Retina (tissue), 1 donor: ENCODE measurements at regions not wholly inside any gene's neighbourhood (a gene's known extent, or its start where the extent isn't known, plus 50 kb on each side); places are given as distances from the start of the nearest gene placed in this dataset.
"Not testable (repeated sequence)": the region's sequence is repeated elsewhere in the genome, so short reads cannot be mapped to it uniquely, and the experiment has no call there.

Experiments used
- DNase-seq: peaks from one replicate; pipeline ENCODE4 v3.0.0-alpha.2; 2016

DNA sequence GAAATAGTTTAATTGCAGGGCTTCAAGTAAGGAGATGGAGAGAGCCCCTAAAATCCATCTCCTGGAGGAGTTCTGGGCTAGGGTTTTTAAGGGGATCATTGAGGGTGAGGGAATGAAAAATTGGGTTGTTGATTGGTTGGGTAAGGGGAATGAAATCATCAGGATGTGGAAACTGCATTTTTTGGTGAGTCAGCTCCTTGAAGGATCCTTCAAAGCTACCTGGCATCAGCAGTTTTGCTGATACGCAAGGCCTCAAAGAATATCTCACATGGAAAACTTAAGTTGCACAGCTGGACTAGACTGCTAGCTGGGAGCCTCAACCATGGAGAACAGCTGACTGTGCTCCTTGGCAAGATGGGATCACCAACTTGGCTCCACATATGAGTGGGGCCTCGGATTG lies 136.7 kb downstream of the FGF10 start:
- DNase-seq = no peak

DNA sequence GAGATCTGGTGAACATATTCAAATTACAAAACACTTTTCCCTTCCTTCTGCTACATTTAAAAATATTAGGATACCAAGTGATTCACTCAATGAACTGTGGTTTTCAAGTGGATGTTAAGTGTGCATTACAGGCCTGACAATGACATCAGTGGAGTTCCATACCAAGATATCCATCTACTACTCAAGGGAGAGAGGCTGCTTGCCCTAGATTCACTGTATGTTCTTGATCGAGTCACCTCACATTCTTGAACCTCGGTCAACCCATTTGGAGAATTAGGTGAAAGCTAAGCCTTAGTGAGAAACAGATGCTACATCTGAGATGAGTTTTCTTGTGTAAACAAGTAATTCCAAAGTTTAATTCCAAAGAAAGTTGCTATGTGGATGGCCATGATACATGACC lies 142.2 kb downstream of the FGF10 start:
- DNase-seq = no peak

DNA sequence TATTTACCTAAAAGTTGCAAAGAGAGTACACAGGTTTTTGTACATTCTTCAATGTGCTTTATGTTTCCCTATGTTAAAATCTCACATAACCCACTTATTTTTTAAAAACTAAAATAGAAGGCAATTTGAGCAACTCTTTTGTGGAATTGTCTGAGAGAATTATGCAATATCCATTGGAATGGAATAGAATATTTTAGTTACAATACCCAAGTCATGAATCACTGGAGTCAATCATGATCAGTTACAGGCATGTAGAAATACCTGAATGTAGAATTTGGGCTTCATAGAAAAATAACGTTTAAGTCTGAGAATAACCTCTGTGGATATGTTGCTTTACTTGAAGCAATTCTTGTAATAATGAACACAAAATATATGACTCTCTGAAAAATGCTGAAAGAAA lies 143.3 kb downstream of the FGF10 start:
- no peak for DNase-seq

DNA sequence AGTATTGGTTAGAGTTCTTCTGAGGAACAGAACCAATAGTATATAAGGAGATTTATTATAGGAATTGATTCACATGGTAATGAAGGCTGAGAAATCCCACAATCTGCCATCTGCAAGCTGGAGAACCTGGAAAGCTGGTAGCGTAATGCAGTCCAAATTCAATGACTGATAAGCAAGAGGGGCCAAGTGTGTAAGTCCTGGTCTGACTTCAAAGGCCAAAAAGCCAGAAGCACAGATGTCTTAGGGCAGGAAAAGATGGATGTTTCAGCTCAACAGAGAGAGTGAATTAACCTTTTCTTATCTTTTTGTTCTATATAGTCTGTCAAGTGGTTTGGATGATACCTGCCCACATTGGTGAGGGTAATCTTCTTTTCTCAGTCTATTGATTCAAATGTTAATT lies 146.4 kb downstream of the FGF10 start:
- DNase-seq = no peak

DNA sequence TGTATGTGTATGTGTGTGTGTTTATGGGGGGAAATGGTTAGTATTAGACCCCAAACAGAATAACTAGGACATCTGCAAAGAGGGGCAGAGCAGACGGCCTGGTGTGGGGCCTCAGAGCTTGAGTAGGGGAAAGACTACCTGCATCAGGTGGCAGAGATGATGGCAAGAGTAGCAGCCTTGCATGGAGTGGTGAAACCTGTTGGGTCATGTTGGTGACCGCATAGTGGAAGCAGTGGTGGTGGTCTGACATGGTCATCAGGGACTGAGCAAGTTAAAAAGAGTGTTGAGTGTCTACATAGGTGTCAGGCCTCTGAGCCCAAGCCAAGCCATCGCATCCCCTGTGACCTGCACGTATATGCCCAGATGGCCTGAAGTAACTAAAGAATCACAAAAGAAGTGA lies 153.2 kb downstream of the FGF10 start:
- DNase-seq = no peak

DNA sequence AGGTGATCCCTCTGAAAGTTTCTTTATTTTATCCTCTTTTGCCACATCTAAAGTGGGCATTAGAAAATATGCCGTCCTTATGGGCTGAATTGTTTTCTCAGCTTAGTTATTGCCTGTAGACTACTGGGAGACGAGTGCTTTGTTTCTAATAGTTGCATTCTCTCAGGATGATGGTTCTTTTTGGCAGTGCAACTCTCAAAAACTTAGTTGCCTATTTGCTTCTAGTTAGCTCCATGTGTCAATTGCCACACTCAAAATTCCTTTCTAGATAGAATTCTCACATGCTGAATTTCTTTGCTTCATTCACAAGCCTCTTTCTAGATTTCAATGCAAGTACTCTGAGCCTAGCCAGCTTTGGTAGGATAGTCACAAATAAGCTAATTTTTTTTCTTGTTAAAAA lies 155.5 kb downstream of the FGF10 start:
- no peak for DNase-seq

DNA sequence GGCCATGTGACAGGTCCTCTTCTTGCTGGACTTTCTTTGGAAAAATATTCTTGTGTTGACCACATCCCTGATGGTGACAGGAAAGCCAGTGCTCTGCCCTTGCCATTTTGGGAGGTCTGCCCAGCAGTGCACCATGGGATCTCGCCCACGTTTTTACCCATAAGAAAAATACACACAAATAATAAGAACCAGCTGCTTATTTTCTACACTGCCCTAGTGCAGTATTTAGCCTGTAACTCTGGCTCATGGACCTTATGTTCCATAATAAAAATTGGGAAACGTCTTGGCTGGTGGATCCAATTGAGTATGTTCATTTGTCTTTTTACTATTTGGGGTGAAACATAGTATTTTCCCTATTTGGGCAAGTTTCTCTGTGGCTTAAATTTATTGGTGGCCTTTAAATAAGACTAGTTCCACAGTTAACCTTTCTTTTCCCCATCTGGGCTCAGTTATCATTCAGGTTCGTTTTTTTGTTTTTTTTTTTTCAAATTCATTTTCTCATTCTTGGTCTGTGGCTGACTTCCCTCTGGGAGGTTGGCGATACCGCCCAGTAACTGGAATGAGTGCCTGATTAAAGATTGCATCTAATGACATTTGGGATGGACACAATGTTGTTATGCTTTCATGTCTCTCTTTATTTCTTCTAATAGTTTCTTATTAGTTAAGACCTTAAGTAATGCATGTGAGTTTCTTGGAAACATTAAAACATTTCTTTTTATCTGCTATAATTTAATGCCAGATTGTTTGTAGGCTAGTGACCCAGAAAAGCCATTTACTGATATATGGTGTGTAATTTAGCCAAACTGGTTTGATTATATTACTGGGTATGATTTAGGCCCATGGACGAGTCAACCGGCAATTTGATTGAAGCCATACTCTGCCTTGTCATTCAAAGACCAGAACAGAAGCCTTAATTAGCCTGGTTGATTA lies 163.7 kb downstream of the FGF10 start:
- no peak for DNase-seq

DNA sequence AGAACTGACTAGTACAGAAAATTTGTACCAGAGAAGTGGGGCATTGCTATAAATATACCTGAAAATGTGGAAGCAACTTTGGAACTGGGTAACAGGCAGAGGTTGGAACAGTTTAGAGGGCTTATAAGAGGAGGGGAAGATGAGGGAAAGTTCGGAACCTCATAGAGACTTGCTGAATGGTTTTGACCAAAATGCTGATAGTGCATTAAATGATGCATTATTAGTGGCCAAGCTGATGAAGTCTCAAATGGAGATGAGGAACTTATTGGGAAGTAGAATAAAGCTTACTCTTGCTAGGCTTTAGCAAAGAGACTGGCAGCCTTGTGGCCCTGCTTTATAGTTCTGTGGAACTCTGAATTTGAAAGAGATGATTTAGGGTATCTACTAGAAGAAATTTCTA lies 189.8 kb downstream of the FGF10 start:
- DNase-seq = no peak

DNA sequence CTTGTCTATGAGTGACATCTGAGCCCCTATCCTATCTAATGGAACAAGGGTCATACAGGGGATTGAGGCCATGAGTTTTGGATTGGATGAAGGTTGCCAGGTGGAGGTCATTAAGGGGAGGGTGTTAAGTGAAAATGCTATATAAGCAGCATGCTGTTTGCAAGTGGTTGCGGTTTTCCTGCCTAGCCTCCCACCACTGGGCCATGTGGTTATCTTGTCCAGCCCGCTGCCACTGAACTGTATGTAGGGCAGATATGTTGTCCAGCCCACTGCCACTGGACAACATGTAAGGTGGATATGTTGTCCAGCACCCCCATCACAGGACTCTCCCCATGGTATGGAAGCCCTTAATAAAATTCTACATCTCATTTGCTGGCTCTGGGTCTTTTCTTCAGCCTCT lies 200.0 kb downstream of the FGF10 start:
- no peak for DNase-seq

DNA sequence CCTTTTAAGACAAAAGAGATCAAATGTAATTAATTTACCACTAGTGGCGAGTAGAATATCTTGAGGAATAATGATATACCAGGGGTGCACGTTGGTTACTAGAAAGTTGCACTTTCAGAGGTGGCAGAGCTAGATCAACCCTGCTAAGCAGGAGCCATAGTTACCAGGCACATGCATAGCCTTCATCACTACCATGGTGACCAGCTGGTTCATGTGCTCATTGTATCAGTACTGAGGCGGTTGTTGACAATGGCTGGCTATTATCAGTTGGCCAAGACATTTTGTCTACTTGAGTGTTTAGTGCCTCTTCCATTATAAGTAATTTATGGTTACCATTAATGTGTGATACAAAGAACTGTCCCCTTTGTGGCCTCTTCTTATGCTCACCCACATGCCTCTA lies 201.2 kb downstream of the FGF10 start:
- DNase-seq = no peak

DNA sequence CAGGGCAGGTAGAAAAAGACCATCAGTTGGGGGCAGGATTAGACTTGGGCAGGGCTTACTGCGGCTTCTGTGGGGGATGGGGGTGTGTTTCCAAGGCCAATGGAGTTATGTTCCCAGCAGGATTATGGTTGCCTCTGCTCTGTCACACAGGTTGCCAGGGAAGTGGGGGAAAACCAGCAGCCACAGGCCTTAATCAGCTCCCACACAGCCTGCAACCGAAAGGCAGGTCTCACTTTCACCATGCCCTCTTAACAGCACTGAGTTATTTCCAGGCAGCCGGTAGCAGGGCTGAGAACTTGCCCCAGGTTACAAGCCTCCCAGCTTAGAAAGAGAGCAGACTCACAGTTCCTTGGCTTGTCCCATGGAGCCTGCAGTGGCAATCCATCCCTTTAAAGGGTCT lies 205.5 kb downstream of the FGF10 start:
- DNase-seq = no peak

DNA sequence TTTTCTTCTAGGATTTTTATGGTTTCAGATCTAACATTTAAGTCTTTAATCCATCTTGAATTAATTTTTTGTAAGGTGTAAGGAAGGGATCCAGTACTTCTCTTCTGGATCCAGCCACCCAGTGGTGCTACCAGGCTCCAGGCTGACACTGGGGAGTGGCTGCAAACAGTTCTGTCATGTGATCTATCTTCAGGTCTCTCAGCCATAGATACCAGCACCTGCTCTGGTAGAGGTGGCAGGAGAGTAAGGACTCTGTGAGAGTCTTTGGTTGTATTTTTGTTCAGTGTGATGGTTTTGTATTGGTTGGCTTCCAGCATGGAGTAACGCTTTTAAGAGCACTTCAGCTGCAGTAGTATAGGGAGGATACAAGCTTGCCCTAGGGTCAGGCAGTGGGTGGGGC lies 205.9 kb downstream of the FGF10 start:
- no peak for DNase-seq

DNA sequence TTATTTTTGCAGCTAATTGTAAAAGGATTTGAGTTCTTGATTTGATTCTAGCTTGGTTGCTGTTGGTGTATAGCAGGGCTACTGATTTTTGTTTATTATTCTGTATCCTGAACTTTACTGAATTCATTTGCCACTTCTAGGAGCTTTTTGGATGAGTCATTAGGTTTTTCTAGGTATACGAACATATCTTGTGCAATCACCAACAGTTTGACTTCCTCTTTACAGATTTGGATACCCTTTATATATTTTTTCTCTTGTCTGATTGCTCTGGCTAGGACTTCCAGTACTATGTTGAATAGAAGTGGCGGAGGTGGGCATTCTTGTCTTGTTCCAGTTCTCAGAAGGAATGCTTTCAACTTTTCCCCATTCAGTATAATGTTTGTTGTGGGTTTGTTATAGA lies 210.8 kb downstream of the FGF10 start:
- DNase-seq = no peak

DNA sequence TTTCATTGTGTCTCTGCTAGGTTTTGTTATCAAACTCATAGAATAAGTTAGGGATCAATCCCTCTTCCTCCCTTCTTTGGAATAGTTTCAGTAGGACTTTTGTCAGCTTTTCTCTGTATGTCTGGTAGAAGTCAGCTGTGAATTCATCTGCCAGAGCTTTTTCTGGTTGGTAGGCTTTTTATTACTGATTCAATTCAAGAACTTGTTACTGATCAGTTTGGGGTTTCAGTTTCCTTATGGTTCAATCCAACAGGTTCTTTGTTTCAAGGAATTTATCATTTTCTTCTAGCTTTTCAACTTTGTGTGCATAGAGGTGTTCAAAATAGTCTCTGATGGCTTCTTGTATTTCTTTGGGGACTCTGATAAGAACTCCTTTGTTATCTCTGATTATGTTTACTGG lies 221.7 kb downstream of the FGF10 start:
- no peak for DNase-seq

DNA sequence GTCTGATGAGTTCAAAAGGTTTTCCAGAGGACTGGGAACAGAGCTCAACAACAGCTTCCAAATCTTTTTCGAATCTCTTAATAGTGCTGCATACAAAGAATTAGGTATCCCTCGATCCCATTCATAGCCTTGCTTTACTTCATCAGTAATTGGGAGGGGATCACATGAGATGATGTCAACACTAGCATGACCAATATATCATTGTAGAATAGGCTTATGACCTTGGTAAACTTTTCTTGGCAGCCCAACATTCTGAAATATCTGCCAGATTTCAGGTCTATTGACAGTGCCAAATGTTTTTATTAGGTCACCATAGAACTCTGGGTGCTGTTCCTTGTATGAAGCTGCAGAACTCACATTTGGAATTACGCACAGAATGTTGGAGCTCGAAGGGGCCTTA lies 228.9 kb downstream of the FGF10 start:
- no peak for DNase-seq

DNA sequence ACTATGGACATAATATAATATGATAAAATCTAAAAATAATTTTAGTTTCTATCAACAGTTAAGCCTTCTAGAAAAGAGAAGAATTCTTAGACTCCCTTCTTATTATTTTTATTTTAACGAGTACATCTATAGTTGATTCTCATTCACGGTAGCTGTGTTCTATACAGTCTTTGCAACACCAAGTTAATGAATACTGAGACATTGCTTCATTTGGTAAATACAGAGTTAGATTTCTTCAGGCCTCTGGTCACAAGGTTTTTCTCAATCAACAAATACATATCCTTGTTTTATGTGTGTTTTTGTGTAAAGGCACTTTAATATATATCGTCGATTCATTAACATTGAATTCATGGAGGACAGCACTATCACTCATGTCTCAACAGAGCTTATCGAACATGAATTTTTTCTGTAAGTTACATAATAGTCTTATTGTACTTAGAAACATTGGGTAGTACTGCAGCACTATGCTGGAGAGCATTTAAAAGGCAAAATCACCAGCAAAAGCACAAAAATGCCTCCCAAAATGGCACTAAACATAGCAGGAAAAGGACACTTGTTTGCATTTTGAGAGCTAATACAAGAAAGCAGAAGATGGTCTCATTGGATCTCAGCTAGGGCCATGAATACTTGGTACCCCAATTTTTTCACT lies 239.0 kb downstream of the FGF10 start:
- no peak for DNase-seq

DNA sequence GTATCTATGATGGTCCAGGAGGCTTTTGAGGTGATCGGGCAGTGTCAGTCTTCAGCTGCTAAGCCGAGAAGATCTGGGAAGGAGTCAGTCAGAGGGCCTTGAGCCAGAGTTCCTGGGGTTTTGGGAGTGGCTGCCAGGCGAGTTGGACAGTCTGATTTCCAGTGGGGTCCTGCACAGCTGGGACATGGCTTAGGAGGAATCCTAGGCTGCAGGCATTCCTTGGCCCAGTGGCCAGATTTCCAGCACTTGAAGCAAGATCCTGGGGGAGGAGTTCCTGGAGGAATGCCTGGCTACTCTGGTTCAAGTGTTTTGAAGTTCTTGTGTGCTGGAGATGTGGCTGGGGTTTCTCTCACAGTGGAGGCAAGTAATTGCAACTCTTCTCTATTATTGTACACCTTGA lies 271.3 kb downstream of the FGF10 start:
- DNase-seq = not testable (repeated sequence)

DNA sequence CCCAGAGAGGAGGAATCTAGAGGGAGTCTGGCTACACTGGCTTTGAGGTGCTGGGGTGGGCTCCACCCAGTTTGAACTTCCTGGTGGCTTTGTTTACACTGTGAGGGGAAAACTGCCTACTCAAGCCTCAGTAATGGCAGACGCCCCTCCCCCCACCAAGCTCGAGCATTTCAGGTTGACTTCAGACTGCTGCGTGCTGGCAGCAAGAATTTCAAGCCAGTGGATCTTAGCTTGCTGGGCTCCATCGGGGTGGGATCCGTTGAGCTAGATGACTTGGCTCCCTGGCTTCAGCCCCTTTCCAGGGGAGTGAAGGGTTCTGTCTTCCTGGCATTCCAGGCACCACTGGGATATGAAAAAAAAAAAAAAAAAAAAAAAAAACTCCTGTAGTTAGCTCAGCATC lies 281.0 kb downstream of the FGF10 start:
- not testable (repeated sequence) for DNase-seq

DNA sequence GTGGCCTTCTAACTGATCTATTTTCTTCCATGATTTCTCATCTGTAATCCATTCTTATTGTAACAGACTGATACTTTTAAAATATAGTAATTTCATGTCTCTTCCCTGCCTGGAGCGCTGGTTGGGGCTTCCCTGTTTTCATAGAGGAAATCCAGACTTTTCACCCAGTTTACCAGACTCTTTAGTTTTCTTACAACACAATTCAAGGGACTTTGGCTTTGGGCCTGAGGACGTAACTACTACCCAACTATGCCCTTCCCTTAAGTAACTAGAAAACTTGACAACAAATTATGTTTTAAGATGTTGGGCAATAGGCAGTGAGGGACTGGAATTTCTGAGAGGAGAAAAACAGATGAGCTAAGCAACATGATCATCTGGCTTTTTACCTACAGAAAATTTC lies 289.6 kb downstream of the FGF10 start:
- no peak for DNase-seq

DNA sequence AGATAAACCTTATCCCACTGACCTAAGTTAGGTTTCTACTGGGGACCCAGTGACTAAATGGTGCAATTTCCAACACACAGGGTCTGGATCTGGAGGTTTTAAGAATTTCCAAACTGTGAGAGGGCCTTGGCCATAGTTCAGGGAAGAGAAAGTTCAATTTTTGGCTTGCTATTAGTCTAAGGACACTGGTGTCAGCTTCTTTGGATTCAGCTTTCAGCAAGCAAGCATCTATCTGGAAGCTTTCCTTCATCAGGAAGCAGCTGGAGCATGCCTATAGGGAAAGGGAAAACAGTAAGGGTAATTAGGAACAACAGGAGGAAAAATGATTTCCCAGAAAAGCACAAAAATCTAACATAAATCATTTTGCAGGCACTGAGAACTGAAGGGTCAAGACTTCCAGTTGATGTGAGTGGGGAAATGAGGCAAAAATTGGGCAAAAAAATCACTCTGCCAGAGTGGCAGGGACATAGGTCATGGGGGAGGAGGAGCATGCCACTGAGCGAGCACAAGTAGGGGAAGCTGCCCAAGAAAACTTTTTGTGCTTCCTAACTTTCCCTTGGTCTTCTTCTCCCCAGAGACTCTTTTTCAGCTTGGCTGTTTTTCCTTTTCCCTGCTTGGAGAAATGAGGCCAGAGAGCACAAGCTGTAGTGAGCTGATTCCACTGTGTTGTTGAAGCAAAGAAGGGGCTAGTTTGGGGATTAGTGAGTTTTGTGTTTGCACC lies 299.6 kb downstream of the FGF10 start:
- DNase-seq = no peak

DNA sequence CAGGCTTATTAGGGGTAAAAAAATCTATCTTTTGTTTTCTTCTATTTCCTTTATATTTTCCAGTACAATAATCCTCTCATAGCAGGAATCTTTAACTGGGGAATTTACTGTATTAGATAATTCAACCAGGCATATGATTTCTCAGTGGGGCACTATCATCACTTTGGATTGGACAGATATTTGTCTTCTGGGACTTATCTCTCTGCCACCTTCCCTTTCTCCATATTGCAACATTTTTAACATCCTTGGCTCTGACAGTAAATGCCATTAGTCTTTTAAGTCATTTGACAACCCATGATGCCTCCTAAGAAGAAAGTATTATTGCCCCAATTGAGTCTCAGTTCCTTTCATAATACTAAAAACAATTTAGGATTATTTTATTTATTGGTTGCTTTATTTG lies 304.1 kb downstream of the FGF10 start:
- DNase-seq = no peak

DNA sequence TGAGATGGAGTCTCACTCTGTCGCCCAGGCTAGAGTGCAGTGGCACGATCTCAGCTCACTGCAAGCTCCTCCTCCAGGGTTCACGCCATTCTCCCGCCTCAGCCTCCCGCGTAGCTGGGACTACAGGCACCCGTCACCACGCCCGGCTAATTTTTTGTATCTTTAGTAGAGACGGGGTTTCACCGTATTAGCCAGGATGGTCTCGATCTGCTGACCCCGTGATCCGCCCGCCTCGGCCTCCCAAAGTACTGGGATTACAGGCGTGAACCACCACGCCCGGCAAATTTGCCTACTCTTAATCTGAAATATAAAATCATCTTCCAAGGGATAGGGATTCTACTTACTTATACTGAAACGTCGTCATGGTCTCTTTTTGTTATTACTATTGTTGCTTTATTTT lies 314.7 kb downstream of the FGF10 start:
- not testable (repeated sequence) for DNase-seq

DNA sequence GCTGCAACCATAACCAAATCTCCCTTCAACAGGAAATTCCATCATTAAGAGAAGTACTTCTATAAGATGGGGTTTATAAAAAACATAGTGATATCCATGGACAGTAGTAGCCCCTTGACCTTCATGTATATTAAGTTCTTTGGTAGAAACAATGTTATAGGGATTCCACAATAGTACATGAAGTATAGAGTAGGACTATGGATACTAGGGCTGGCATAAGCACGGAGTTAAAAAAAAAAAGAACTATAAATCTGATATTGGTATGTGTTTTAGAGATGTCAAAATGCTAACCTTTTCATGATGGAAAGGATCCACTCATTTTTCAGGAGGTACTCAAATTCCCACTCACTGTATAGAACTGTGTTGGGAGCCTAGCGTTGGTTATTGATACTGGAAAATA lies 337.6 kb downstream of the FGF10 start:
- DNase-seq = no peak
